ENCODE measurements at regions not wholly inside any gene's neighbourhood (a gene's known extent, or its start where the extent isn't known, plus 50 kb on each side); places are given as distances from the start of the nearest gene placed in this dataset.

DNA sequence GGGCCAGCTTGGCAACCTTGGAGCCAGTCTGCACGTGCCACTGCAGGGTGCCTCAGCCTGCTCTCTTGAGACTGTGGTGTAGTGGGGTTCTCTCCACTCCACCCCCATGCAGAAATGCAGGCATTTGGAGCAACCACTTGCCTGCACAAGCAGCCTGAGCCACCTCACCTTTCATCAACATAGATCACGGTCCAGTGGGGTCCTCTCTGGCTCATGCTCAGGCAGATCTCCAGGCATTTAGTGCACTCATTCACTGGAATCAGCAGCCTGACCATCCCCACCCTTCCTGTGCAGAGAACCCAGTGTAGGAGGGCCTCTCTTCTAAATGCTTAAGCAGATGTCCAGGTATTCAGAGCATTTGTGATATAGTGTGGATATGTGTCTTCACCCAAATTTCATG, 2330.1 kb downstream of the PCDH9 start:
- TF ChIP-seq EP300 (IDR thresholded peaks at IDR 0.05), result no peak
- TF ChIP-seq, protein P1, sequence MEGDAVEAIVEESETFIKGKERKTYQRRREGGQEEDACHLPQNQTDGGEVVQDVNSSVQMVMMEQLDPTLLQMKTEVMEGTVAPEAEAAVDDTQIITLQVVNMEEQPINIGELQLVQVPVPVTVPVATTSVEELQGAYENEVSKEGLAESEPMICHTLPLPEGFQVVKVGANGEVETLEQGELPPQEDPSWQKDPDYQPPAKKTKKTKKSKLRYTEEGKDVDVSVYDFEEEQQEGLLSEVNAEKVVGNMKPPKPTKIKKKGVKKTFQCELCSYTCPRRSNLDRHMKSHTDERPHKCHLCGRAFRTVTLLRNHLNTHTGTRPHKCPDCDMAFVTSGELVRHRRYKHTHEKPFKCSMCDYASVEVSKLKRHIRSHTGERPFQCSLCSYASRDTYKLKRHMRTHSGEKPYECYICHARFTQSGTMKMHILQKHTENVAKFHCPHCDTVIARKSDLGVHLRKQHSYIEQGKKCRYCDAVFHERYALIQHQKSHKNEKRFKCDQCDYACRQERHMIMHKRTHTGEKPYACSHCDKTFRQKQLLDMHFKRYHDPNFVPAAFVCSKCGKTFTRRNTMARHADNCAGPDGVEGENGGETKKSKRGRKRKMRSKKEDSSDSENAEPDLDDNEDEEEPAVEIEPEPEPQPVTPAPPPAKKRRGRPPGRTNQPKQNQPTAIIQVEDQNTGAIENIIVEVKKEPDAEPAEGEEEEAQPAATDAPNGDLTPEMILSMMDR (IDR thresholded peaks at IDR 0.05), result no peak
